MM.1S (cell line): ENCODE measurements at regions not wholly inside any gene's neighbourhood (a gene's known extent, or its start where the extent isn't known, plus 50 kb on each side); places are given as distances from the start of the nearest gene placed in this dataset.

Experiments
- CTCF ChIP-seq: fragments of 300-600 bp; sonication (generic); IDR thresholded peaks from 2 replicates; pipeline ENCODE4 v1.5.1; 2016; ENCODE audit warnings: antibody characterized with exemption, low read length, mixed read lengths
- EZH2 ChIP-seq: fragments of 300-600 bp; sonication (generic); optimal IDR thresholded peaks from 2 replicates; pipeline ENCODE3; 2017; ENCODE audit warnings: low read depth, mild to moderate bottlenecking, antibody characterized with exemption, low read length, mixed read lengths

DNA sequence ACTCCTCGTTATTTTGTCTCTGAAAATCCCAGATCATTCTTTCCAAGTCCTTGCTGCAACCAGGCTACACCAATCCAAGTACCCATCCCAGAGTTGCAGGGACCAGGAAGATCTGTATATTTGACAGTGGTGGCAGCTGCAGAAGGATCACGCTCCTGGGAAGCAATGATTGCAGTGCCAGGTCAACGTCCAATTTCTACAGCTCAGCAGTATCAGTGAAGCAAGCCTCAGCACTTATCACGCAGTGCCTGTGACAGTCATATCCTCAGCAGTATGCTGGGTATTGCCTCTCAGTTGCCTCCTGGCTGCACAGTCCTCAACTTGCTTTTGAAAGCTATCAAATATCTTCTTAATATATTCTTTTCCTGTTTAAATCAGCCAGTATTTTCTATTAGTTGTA is 66.7 kb downstream of the BARHL2 start:
- TF ChIP-seq CTCF (no peak), EZH2 (no peak)
